Fibroblast of mammary gland (primary cell): ENCODE measurements at regions not wholly inside any gene's neighbourhood (a gene's known extent, or its start where the extent isn't known, plus 50 kb on each side); places are given as distances from the start of the nearest gene placed in this dataset.

ENCODE experiments used
- DNase-seq: peaks from one replicate; pipeline ENCODE4 v3.0.0-alpha.2; 2010; ENCODE audit warnings: low read depth
- H3K4me3 ChIP-seq: 2 replicates; pipeline ENCODE4 v1.5.1; 2011; ENCODE audit warnings: low read depth, mild to moderate bottlenecking, low read length, moderate library complexity; ENCODE audit not compliant: control insufficient read depth
- CTCF ChIP-seq: conservative IDR thresholded peaks from 2 replicates; pipeline ENCODE4 v1.5.1; 2011; ENCODE audit warnings: low read depth, low read length, inconsistent platforms; ENCODE audit not compliant: control insufficient read depth, insufficient read depth

DNA sequence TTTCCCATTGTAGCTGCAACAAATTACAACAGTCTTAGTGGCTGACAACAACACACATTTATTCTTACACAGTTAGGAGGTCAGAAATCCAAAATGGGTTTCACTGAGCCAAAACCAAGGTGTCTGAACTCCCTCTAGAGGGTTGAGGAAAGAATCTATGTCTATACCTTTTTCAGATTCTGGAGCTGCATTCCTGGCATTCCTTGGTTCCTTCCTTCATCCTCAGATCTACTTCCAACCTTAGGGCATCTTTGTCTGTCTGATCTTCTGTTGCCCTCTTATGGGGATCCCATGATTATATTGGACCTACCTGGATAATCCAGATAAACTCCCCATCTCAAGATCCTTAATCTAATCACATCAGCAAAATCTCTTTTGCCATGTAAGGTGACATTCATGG is 540.9 kb upstream of the MAP3K7 start:
- DNase-seq, result no peak
- no peak overlapping the region for H3K4me3 ChIP-seq
- no peak for TF ChIP-seq CTCF

- no peak overlapping the region for H3K4me3 ChIP-seq
- no peak for DNase-seq
- no peak for TF ChIP-seq CTCF
Measured at GRCh38 chr6:91126876-91127275, 540.0 kb upstream of the MAP3K7 start.

GRCh38 chr6:91117550-91117949 is 530.7 kb upstream of the MAP3K7 start:
- no peak for DNase-seq
- H3K4me3 ChIP-seq, result no peak overlapping the region
- TF ChIP-seq CTCF, result no peak

GRCh38 chr6:91114123-91114708 is 527.3 kb upstream of the MAP3K7 start:
- no peak overlapping the region for H3K4me3 ChIP-seq
- no peak for DNase-seq
- no peak for TF ChIP-seq CTCF

DNA sequence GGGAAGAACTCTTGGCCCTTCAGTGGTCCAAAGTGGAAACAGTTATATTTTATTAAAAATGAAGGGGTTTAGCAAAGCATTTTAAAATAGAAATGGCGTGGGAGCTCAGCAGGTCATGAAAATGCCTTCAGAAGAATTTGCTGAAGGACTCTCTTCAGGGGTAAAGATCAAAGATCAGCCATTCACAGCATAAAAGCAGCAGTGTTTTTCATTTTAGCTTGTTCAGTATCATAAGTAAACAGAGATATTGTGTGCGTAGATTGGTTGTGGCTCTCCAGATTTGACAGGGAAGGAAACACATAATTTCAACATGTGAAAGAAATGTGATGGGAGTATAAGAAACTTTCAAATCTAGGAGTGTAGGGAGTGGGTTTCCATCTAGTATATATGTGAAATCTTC is 519.2 kb upstream of the MAP3K7 start:
- TF ChIP-seq CTCF, result no peak
- no peak overlapping the region for H3K4me3 ChIP-seq
- DNase-seq, result no peak

GRCh38 chr6:91105532-91105931 is 518.7 kb upstream of the MAP3K7 start:
- no peak for TF ChIP-seq CTCF
- no peak overlapping the region for H3K4me3 ChIP-seq
- DNase-seq, result no peak

DNA sequence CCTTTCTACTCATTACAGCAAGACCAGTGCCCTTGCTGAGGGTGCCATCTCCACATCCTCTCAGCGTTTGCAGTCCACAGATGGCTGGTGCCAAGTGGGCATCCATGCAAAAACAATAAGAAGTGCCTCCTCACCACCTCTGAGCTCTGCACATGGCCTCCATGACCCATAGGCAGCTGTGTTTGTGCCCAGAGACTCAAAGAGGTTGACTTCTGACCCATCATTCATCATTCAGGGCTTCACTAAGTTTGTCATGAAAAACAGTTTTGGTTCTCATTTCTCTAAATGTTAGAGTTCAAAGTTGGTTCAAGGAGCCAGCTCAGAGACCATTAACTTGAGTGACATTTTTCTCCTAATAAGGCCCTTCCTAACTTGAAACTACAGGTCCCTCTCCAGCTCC is 512.6 kb upstream of the MAP3K7 start:
- no peak overlapping the region for H3K4me3 ChIP-seq
- no peak for DNase-seq
- no peak for TF ChIP-seq CTCF
